ENCODE measurements at regions not wholly inside any gene's neighbourhood (a gene's known extent, or its start where the extent isn't known, plus 50 kb on each side); places are given as distances from the start of the nearest gene placed in this dataset.

DNA sequence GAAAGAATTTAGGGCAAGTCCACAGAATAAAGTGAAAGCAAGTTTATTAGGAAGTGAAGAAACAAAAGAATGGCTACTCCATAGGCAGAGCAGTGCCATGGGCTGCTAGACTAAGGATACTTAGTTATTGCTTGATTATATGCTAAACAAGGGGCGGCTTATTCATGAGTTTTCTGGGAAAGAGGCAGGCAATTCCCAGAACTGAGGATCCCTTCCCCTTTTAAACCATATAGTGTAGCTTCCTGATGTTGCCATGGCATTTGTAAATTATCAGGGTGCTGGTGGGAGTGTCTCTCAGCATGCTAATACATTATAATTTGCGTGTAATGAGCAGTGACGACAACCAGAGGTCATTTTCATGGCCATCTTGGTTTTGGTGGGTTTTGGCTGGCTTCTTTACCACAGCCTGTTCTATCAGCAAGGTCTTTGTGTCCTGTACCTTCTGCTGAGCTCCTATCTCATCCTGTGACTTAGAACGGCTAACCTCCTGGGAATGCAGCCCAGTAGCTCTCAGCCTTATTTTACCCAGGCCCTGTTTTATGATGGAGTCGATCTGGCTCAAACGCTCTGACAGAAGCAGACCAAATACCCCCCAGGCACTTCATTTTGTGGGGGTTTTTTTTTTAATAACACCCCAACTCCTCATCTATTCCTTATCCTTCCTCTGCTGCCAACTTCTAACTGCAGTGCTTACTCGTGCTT is 103.0 kb upstream of the RARB start:
- H3K4me3 ChIP-seq (IDR thresholded peaks at IDR 0.05; ENCODE audit: insufficient read depth, low read depth, low read length), result no peak overlapping the region
- no peak overlapping the region for H3K4me2 ChIP-seq

DNA sequence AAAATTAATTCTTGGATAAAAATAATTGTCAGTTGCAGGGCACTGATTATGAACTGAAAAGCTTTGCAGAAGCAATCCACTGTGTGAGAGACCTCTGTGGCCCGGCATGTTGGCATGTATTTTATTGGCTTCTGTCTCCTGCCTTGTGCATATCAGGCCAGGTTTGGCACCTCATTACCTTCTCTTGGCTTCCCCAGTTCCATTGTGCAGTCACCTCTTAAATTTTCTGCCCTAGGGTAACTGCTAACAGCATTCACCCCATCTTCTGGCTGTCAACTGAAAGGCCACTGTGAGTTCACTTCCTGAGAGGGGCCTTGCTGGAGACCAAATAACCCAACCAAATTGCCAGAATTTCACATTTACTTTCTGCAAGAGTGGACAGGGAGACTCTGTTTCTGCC is 92.7 kb upstream of the RARB start:
- no peak overlapping the region for H3K4me3 ChIP-seq (IDR thresholded peaks at IDR 0.05; ENCODE audit: insufficient read depth, low read depth, low read length)
- H4K20me1 ChIP-seq (ENCODE audit: insufficient read depth), result no peaks in the 10 kb centered on the region
- H3K79me2 ChIP-seq (ENCODE audit: insufficient read depth, low read depth), result no peaks in the 10 kb centered on the region
- no peaks in the 10 kb centered on the region for H3K27me3 ChIP-seq (ENCODE audit: insufficient read depth, low read depth)
- H2AFZ ChIP-seq (ENCODE audit: low read depth), result no peak overlapping the region
- no peaks in the 10 kb centered on the region for H3K4me1 ChIP-seq (ENCODE audit: low read depth, poor library complexity, severe bottlenecking)
- TF ChIP-seq, protein P1, sequence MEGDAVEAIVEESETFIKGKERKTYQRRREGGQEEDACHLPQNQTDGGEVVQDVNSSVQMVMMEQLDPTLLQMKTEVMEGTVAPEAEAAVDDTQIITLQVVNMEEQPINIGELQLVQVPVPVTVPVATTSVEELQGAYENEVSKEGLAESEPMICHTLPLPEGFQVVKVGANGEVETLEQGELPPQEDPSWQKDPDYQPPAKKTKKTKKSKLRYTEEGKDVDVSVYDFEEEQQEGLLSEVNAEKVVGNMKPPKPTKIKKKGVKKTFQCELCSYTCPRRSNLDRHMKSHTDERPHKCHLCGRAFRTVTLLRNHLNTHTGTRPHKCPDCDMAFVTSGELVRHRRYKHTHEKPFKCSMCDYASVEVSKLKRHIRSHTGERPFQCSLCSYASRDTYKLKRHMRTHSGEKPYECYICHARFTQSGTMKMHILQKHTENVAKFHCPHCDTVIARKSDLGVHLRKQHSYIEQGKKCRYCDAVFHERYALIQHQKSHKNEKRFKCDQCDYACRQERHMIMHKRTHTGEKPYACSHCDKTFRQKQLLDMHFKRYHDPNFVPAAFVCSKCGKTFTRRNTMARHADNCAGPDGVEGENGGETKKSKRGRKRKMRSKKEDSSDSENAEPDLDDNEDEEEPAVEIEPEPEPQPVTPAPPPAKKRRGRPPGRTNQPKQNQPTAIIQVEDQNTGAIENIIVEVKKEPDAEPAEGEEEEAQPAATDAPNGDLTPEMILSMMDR (conservative IDR thresholded peaks at IDR 0.05; ENCODE audit: low read depth, low read length), result no peak
- no peaks in the 10 kb centered on the region for H3K36me3 ChIP-seq (ENCODE audit: insufficient read depth)
- H3K4me2 ChIP-seq, result no peak overlapping the region
- H3K9ac ChIP-seq, result no peak overlapping the region
- no peak overlapping the region for H3K27ac ChIP-seq

More for the DNA sequence above, 103.0 kb upstream of the RARB start:
- H3K27ac ChIP-seq, result no peak overlapping the region
- no peak overlapping the region for H3K9ac ChIP-seq
- H3K36me3 ChIP-seq (ENCODE audit: insufficient read depth), result no peaks in the 10 kb centered on the region
- H3K4me1 ChIP-seq (ENCODE audit: low read depth, poor library complexity, severe bottlenecking), result no peaks in the 10 kb centered on the region
- no peak overlapping the region for H2AFZ ChIP-seq (ENCODE audit: low read depth)
- no peaks in the 10 kb centered on the region for H4K20me1 ChIP-seq (ENCODE audit: insufficient read depth)
- H3K79me2 ChIP-seq (ENCODE audit: insufficient read depth, low read depth), result no peaks in the 10 kb centered on the region
- no peaks in the 10 kb centered on the region for H3K27me3 ChIP-seq (ENCODE audit: insufficient read depth, low read depth)
- TF ChIP-seq, protein P1 (conservative IDR thresholded peaks at IDR 0.05; ENCODE audit: low read depth, low read length), result no peak

DNA sequence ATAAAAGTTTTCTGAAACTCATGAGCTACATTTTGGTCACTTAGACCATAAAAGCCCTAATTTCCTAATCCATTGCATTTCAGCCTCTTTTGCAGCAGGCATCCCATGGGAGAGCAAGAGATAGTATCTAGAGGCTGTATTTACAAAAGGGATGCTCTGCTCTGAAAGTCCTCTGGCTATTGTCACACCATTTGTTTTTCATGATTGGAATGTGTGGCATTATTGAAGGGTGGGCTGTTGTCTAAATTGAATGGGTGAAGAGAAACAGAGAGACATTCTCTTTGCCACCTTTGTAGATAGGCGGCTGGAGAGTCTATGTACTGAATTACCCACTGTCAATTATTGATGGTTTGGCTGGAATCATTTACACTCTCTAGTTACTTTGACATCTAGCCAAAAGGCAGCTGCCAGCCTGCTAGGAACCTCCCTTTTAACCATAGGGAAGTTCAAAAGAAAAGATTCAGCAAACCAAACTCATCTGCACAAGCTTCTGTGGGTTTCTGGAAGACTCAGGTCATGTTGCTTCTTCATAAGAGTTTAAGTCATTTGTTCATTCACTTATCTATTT is 89.8 kb upstream of the RARB start:
- no peaks in the 10 kb centered on the region for H3K4me1 ChIP-seq (ENCODE audit: low read depth, poor library complexity, severe bottlenecking)
- H3K79me2 ChIP-seq (ENCODE audit: insufficient read depth, low read depth), result no peaks in the 10 kb centered on the region
- no peaks in the 10 kb centered on the region for H3K36me3 ChIP-seq (ENCODE audit: insufficient read depth)
- no peak overlapping the region for H3K9ac ChIP-seq
- TF ChIP-seq, protein P1 (conservative IDR thresholded peaks at IDR 0.05; ENCODE audit: low read depth, low read length), result no peak
- no peak overlapping the region for H3K4me3 ChIP-seq (IDR thresholded peaks at IDR 0.05; ENCODE audit: insufficient read depth, low read depth, low read length)
- no peaks in the 10 kb centered on the region for H4K20me1 ChIP-seq (ENCODE audit: insufficient read depth)
- H2AFZ ChIP-seq (ENCODE audit: low read depth), result no peak overlapping the region
- H3K27me3 ChIP-seq (ENCODE audit: insufficient read depth, low read depth), result no peaks in the 10 kb centered on the region
- no peak overlapping the region for H3K27ac ChIP-seq
- no peak overlapping the region for H3K4me2 ChIP-seq

DNA sequence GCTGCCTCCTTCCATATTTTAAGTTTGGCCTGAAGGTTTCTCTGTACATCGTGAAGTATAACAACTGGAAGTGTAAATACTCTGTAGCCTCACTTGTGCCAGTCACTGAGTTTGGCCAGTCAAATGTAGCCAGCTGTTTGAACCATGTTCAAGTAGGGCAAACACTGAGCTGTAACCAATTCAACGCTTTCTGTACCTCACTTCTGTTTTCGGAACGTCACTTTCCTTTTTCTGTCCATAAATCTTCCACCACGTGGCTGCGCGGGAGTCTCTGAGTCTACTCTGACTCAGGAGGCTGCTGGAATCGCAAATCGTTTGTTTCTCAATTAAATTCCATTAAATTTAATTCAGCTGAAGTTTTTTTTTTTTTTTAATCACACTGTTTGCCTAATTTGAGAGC is 88.8 kb upstream of the RARB start:
- Histone ChIP-seq H3K9ac (no peak overlapping the region), H3K4me2 (no peak overlapping the region)

More for the DNA sequence above, 88.8 kb upstream of the RARB start:
- Histone ChIP-seq H3K27me3 (ENCODE audit: insufficient read depth, low read depth) (no peaks in the 10 kb centered on the region), H3K4me1 (ENCODE audit: low read depth, poor library complexity, severe bottlenecking) (no peaks in the 10 kb centered on the region), H3K79me2 (ENCODE audit: insufficient read depth, low read depth) (no peaks in the 10 kb centered on the region), H3K4me3 (IDR thresholded peaks at IDR 0.05; ENCODE audit: insufficient read depth, low read depth, low read length) (no peak overlapping the region), H3K27ac (no peak overlapping the region), H3K36me3 (ENCODE audit: insufficient read depth) (no peaks in the 10 kb centered on the region), H2AFZ (ENCODE audit: low read depth) (no peak overlapping the region), H4K20me1 (ENCODE audit: insufficient read depth) (no peaks in the 10 kb centered on the region)
- TF ChIP-seq, protein P1 (conservative IDR thresholded peaks at IDR 0.05; ENCODE audit: low read depth, low read length), result no peak

All from KMS-11 (cell line).